GM11168 (cell line): ENCODE measurements at regions not wholly inside any gene's neighbourhood (a gene's known extent, or its start where the extent isn't known, plus 50 kb on each side); places are given as distances from the start of the nearest gene placed in this dataset.
"Not testable (repeated sequence)": the region's sequence is repeated elsewhere in the genome, so short reads cannot be mapped to it uniquely, and the experiment has no call there.

Experiments used
- in situ Hi-C: fragments of 300-500 bp; cut with MboI; formaldehyde crosslinking; loops from one replicate; pipeline ENCODE4 v1.12.0; 2022; ENCODE audit warnings: low sequenced_read_pairs; ENCODE audit not compliant: unreplicated experiment

- in situ Hi-C loops: no loop called here
These were observed 238.3 kb upstream of the RNF32 start for GRCh38 chr7:156402255-156402654.

GRCh38 chr7:156401617-156402016 lies 239.0 kb upstream of the RNF32 start:
- in situ Hi-C loops: no loop called here

- in situ Hi-C loops: no loop called here
These were observed 240.5 kb upstream of the RNF32 start for GRCh38 chr7:156400046-156400445.

GRCh38 chr7:156397249-156397648 lies 243.3 kb upstream of the RNF32 start:
- in situ Hi-C loops: no loop called here

GRCh38 chr7:156389116-156389692 lies 251.4 kb upstream of the RNF32 start:
- in situ Hi-C loops: no loop called here

- in situ Hi-C loops: no loop called here
These were observed 254.5 kb upstream of the RNF32 start for GRCh38 chr7:156386097-156386496.

- in situ Hi-C loops: no loop called here
These were observed 255.9 kb upstream of the RNF32 start for GRCh38 chr7:156384706-156385105.

- in situ Hi-C loops: no loop called here
These were observed 257.0 kb upstream of the RNF32 start for GRCh38 chr7:156383526-156383925.

GRCh38 chr7:156380261-156380660 lies 260.3 kb upstream of the RNF32 start:
- in situ Hi-C loops: no loop called here

GRCh38 chr7:156379324-156380070 lies 261.1 kb upstream of the RNF32 start:
- in situ Hi-C loops: no loop called here

GRCh38 chr7:156378806-156379205 lies 261.8 kb upstream of the RNF32 start:
- in situ Hi-C loops: no loop called here

GRCh38 chr7:156376317-156376716 lies 264.3 kb upstream of the RNF32 start:
- in situ Hi-C loops: no loop called here

- in situ Hi-C loops: no loop called here
These were observed 266.2 kb upstream of the RNF32 start for GRCh38 chr7:156374335-156374734.

GRCh38 chr7:156369929-156370328 lies 270.6 kb upstream of the RNF32 start:
- in situ Hi-C loops: not testable (repeated sequence)

GRCh38 chr7:156368053-156368843 lies 272.3 kb upstream of the RNF32 start:
- in situ Hi-C loops: no loop called here

- in situ Hi-C loops: no loop called here
These were observed 276.8 kb upstream of the RNF32 start for GRCh38 chr7:156363751-156364150.

GRCh38 chr7:156360835-156361234 lies 279.7 kb upstream of the RNF32 start:
- in situ Hi-C loops: no loop called here

- in situ Hi-C loops: no loop called here
These were observed 284.0 kb upstream of the RNF32 start for GRCh38 chr7:156356551-156356950.

GRCh38 chr7:156353352-156353751 lies 287.2 kb upstream of the RNF32 start:
- in situ Hi-C loops: no loop called here

- in situ Hi-C loops: not testable (repeated sequence)
These were observed 292.8 kb upstream of the RNF32 start for GRCh38 chr7:156347703-156348248.

GRCh38 chr7:156347132-156347531 lies 293.4 kb upstream of the RNF32 start:
- in situ Hi-C loops: no loop called here
